ENCODE measurements at regions not wholly inside any gene's neighbourhood (a gene's known extent, or its start where the extent isn't known, plus 50 kb on each side); places are given as distances from the start of the nearest gene placed in this dataset.
A peak's percentile ranks its signal among the peaks of the same experiment; 100 is the strongest.

DNA sequence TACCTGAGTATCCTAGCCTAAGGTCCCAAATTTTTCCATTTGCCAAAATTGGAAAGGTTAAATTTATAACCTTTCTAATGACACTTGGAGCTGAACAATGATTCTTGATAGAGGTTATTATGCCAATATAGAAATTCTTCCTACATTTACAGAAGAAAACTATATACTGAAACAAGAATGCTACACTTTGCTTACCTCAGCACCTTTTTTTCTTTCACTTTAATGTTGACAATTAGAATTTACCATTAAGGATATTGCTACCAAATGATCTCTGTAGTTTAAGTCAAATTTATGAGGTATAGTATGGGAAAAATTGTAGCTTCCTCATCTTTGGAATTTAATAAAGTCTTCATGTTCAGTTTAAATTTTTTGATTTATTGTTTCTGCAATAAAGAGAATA lies 577.0 kb downstream of the NR4A2 start:
- DNase-seq, result no peak

DNA sequence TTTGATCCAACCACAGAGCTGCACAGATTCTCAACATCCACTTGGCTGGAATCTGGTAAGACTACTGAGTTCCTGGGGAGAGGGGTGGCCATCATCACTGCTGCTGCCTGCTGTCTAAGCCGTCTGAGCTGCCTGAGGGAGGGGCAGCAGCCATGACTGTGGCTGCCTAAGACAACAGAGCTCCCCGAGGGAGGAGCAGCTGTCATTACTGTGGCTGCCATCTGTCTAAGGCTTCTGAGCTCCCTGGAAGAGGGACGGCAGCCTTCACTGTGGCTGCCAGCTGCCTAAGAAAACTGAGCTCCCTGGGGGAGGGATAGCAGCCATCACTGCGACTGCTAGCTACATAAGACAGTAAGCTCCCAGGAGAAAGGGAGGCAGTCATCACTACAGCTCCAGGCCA lies 584.4 kb downstream of the NR4A2 start:
- no peak for DNase-seq

DNA sequence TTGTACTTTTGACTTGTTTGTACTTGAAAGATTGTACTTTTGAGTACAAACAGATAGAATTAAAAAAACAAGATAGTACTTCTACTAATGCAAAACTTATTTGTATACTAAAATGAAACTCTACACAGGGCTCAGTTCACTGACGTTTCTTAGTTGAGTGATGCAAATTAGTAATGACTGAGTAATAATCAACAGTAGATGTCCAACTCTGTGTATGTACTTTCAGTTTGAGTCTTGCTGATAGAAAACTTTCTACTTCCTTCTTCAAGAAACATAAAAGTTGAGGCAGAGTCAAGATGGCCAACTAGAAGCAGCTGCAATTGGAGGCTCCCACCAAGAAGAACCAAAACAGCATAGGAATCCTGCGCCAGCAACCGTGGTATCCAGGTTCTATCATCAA lies 585.0 kb downstream of the NR4A2 start:
- DNase-seq, result no peak

DNA sequence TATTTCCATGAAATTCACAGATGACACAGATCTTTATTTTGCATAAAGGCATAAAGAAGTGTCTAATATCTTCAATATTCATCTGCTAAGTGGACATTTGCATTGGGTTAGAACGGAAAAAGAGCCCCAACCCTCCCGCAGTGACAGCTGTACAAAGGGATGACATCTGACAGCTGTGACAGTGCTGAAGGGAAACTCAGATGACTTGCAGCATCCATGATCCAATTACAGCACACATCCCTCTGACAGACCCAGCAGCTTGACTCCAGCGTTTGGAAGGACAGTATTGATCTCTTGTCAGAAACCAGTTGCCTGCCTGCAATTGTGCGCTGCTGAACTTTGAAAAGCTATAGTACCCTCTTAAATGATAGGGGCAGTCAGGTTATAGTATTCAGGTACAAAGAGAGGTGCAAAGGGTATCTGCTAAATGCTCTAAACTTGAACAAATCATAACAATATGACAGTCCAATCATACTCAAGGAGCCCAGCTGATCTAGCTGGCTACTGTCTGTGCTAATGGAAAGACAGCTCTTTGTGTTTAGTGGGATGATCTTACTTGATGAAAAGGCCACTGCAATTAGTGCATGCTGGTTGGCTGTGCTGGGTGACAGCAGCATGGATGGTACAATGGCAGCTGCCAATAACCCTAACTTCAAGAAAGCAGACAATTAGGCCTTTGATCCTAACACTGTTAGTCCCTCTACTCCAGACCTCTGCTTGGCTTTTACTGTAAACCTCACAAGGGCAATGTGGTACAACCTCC lies 599.2 kb downstream of the NR4A2 start:
- DNase-seq, result peak in 2 of 3 donors; percentile 1 to 24

DNA sequence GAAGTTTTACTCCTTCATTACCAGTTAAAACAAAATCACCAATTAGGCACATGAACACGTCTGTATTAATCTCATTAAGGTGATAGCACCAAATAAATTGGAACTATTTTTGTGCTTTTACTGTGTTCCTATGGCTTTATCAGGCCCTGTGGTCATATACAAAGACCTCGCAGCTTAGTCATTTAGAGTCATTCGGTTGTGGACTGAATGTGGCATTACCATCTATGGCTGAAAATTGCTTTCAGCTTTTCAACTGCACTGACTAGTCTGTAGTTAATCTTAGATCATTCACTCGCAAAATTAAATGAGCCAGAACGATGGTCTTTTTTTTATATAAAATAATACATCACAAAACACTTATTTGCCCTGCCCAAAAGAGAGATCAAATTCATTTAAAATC lies 601.7 kb downstream of the NR4A2 start:
- DNase-seq, result no peak

DNA sequence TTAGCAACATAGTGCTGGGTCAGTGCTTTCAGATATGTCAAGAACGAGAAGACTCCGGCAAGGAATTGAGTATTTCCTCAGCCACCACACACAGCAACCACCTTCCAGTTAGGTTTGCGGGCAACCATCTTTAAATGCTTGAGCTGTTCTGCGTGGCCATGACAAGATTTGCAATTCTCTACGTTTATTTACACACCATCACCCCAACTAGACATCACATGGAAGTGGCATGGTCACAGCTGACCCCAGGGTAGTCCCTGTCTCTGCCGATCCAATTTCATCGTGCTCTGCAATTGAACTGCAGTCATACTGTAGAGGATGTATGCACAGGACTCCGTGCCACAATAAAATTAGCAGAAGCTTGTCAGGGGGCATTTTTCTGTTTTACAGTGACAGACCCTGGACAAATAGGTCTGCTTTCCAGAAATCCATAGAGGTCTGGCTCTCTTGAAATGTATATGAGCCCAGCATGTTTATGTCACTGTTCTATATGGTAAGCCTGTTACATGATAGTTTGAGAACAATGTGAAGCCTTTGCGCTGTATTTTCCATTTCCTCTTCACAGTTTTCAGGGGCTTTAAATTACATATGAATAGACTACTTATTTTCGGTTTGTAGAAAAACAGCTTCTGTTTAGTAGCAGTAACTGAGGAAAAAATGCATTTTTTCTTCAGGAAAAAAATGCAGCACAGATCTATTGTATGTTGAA lies 605.2 kb downstream of the NR4A2 start:
- no peak for DNase-seq

DNA sequence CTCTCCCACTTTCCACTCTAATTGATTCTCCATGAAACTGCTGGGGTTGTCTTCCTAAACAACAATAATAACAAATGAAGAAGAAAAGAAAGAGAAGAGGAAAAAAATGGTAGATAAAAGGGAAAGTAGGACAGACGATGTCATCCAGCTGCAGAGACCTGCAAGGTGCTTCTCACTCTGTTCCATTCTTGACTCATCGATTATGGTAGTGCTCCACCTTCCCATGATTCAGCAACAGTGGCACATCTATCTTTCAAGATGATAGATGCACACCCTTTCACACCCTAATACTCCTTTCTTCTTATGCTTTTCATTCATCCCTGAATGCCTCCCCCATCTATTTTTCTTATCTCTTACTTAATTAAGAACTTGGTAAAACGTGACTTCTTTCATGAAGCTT lies 610.2 kb downstream of the NR4A2 start:
- no peak for DNase-seq

DNA sequence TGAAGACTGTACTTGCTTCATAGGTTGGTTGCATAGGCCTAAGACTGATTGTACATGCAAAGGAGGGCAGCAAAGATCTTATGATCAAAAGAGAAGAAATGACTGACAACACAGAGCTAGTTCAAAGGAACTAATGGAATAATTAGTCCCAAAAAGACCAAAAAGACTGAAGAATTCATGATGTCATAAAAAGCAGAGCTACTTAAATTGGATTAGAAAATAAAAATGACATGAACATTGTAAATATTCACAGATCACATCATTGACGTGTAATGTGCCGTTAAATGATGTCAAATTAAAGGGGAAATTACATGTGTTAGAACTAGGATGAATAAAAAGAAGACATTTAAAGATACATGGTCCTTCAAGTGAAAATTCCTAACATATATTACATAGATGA lies 616.8 kb downstream of the NR4A2 start:
- DNase-seq, result no peak

DNA sequence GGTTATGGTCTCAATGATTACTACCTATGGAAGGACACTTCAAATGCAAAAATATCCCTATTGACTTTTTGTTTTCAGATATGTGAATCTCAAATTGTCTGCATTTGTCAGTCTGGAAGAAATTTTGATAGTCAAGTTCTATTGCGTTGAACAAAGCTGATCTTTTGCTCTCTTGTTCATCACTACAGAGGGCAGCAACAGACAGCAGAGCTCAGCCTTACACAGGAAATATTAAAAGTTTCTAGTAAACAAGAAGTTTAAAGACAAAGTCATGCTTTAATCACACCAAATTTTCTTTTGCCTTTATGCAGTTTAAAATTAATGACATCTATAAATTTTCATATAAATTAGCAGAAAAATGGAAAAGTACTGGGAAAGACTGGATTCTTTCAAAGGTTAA lies 617.5 kb downstream of the NR4A2 start:
- no peak for DNase-seq

DNA sequence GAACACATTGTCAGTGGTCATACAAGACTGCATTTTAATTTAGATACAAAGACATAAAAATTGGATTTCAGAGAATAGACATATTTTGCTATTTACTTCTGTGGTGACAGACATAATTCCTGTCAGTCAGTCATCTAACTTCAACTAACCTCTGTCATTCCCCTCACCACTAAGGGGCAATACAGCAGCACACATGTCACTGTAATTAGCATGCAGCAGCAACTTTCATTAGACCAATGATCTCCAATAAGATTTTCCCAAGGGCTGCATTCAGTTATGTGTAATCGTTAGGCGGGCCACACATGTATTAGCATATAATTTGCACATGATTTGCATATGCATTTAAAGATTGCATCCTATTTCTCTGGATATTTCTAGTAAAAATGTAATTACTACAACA lies 624.5 kb downstream of the NR4A2 start:
- DNase-seq, result no peak

DNA sequence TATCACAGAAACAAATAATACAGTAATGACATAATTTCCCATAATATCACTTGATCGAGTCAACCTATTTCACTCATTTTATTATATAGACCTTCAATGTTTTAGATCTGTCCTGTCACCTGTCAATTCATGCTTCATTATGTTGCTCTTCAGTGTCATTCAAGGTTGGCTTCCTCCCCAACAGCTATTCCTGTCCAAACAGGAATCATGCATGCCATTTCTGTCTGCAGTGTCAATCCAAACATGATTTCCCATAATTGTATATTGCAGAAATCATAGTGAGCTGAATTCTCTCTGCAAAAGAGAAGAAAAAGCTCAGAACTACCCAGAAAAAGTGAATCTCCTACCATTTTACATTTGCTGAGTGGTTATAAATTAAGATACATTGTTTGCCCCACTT lies 628.6 kb downstream of the NR4A2 start:
- DNase-seq, result no peak

DNA sequence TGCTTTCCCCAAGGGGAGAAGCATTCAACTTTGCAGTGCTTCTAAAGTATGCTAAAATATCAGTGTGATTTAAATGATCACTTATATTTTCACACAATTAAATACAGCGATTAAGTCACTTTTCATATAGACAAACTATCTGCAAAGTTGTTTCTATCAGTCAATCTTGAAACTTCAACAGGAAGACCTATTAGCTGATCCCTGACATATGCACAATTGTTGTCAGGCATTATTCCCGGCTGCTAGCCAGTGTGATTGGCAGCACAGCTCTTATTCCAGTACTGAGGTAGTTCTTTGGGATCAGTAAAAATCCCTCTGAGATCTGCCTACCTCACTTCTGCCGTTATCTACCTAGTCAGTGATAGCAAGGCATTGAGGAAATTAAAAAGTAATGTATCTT lies 629.5 kb downstream of the NR4A2 start:
- DNase-seq, result no peak

DNA sequence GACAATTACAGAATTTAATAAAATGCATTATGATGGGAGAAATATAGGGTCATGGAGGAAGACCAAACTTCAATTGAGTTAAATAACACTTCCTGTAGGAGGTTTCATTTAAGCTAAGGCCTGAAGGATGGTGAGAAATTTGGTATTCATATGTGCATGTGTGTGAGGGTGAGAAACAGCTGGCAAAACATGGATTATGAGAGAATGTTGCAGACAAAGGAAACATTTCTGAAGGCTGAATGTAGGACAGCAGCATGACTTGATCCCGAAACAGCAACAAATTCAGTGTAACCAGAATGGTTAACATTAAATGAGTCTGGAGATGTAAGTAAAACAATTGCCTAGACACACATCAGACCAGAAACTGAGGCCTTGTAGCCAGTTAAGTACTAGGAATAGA lies 630.8 kb downstream of the NR4A2 start:
- no peak for DNase-seq

DNA sequence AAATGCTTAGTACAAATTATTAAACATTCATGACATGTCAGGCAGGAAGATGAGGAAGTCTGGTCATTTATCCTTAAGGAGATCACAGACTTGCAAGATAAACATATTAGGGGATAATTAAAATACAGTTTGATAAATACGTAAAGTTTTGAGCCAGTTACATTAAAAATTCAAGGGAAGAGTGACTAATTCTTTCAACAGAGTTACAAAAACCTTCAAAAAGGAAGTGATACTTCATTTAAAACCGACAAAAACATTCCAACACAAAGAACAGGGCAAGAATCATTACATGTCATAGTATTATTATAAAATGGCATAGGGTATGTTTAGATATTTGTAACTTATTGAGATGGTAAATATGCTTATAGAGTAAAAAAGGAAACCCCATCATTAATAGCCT lies 636.0 kb downstream of the NR4A2 start:
- peak; percentile 29 to 79 (median 79) for DNase-seq

DNA sequence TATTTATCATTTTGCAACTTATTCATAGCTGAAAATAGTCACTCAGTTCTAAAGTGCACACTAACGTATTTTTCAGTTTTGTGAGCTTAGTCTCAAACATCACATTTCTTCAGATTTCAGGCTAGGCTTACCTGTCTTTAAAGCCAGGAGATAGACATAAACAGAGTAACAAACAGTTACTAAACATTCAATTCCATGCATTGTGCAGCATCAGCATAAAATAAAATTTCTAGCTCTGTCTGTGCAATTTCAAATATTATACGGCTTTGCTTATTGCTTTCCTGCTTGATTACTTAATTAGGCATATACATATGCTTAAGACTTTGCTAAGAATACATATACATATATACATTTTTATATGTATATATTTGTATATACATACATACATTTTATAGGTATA lies 637.0 kb downstream of the NR4A2 start:
- no peak for DNase-seq

DNA sequence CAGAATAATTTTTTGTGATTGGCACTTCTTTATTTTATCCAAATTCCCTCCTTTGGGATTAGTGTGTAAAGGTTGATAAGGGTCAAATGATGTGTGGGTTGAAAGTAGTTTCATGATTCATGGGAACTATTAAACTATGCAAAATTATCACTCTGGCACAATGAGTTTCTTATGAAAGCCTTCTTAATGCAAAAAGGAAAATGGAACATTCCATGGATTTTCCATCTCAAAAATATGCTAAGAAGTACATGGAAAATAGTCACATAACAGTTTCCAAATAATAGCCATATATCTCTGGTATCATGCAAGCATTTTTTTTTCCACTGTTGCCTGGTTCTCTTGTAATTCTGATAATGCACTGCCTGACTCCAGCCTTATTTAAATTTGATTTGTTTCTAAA lies 639.7 kb downstream of the NR4A2 start:
- DNase-seq, result peak in 2 of 3 donors; percentile 42 to 82

DNA sequence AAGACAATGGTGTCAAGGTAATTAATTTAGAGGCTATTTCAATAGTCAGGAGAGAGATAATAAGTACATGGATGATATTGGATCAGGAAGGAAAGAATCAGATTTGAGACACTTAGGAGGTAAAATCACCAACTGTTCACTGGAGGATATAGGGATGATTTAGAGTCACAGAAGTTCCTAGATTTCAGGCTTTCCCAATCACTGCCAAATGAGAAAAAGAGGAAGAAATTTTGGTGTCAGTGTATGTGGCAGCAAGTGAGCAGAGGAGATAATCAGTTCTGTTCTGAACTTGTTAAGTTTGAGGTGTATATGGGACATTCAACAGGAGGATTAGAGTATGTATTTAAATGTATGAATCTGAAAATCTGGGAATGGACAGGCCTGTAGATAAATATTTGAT lies 640.4 kb downstream of the NR4A2 start:
- DNase-seq, result peak; percentile 50 to 80 (median 75)

DNA sequence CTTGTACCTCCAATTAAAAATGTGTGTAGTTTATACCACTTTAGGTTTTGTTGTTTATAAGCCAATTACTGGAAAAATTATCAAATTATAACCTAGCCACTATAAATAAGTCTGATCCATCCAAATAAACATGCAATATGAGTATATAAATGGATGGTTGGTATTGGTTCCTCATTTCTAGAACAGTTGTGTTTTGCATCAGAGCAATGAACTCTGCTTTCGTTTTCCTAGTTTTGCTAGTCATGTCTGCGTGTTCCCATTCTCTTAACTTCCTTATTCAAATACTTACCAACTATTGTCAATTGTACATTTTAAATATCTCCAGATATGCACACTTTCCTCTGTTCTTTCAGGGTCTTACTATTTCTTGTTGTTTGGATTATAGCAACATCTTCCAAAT lies 641.7 kb downstream of the NR4A2 start:
- peak; percentile 74 to 96 (median 92) for DNase-seq

DNA sequence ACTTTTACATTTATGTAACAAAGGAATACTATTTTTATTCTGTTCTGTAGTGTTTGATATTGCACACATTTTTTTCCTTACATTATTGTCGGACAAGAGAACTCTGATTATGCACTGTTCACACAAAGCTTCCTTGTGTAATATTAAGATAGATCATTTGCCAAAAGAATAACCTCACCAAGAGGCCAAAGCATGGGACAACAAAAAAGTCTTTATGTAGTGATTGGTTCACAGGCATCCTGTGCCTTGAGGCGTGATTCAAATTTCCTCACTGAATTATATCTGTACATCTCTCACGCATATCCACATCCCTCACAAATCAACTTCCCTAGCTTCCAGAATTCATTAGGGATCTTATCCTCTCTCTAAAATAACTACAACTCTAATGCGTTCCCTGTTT lies 642.7 kb downstream of the NR4A2 start:
- DNase-seq, result no peak

DNA sequence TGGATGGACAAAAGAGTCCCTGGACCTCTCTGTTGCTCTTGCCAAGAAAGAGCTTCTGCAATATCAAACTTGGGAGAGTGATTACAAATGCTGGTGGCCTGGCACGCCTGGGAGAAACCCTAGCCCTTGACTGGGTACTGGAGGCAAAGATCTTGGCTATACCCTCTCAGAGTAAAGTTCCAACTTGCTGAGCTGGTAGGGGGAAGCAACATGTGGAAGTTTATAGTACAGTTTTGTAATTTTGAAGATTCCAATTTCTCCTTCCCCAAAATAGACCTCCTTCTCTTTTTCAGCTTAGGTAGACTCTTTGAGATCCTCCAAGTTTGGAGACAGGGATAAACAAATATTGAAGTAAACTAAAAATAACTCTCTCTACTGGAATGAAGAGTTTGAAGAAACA lies 645.3 kb downstream of the NR4A2 start:
- peak; percentile 73 to 83 (median 82) for DNase-seq

DNA sequence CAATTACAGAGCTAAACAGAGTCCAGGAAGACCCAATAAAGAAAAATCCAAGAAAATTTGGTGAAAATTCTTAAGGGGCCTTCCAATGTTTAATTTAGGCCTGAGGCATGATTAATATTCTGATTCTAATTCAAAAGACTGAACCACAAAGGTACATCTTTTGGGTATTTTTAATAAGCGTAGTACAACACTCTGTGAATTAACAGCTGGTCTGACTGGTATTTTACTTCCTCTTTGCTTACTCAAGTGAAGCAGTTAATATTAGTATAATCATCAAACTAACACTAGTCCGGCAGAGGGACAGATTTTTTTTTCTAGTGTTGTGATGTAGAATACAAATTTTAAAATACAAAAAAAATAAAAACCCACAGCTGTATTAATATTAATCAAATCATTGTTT lies 652.9 kb downstream of the NR4A2 start:
- DNase-seq, result no peak

DNA sequence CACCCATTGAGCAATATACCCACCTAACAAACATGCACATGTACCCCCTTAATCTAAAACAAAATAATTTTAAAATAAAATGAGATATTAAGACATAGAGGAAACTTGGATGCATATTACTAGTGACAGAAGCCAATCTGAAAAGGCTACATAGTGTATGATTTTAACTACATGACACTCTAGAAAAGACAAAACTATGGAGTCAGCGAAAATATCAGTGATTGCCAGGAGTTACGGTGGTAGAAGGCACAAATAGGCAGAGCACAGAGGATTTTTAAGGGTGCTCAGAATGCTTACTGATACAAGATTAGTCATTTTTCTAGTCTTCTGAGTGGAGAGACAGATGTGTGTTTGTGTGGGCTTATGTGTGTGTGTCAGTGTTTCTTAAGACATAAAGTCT lies 656.6 kb downstream of the NR4A2 start:
- no peak for DNase-seq

DNA sequence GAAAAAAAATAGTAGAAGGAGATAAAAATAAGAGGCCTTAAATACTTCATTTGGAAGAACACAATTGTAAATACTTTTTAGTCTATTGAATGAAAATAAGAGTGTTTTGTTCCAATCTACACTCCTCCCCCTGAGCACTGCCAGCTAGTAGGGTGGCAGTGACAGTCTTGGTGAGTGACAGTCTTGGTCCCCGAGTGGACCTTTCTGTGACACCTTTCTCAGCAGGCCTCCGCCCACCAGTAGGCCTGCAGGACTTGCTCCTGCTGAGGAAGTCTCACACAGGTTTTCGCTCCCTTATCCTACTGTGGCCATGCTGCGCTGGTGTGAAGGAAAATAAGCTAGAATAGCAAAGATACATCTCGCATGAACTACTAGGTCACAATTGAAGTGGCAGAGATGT lies 666.8 kb downstream of the NR4A2 start:
- no peak for DNase-seq

DNA sequence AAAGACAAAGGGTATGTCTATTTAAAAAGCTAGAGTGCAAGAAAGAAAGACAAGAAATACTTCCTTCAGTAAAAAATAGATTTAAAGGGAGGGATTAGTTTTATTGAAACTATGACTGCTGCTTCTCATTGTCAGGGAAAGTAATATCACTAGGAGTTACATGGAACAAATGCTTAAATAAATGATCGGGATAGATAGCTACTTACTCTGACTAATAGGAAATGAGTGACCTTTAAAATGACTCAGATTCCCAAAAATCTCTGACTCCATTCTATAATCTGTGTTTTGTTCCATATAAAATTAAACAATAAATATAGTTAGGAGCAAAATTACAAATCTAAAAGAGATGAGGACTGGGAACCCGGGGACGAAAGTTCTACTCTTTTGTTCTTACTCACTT lies 669.3 kb downstream of the NR4A2 start:
- DNase-seq, result no peak

DNA sequence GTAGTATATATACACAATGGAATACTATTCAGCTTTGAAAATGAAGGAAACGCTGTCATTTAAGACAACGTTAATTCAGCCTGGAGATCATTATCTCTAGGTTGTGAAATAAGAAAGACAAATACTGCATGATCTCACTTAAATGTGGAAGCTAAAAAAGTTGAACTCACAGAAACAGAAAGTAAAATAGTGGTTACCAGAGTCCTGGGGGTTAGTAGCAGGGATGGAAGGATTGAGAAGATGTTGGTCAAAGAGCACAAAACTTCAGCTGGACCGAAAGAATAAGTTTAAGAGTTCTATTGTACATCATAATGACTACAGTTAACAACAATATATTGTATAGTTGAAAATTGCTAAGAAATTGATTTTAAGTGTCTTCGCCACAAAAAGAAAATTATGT lies 670.3 kb downstream of the NR4A2 start:
- DNase-seq, result peak in 2 of 3 donors; percentile 10 to 23
